GM21390 (cell line): ENCODE measurements at regions not wholly inside any gene's neighbourhood (a gene's known extent, or its start where the extent isn't known, plus 50 kb on each side); places are given as distances from the start of the nearest gene placed in this dataset.

Experiments
- ATAC-seq: cut with Tn5 transposase; IDR thresholded peaks from one replicate; pipeline ENCODE4 v1.9.1; 2021; ENCODE audit not compliant: unreplicated experiment

GRCh38 chr15:96390986-96391385 is 60.5 kb downstream of the NR2F2 start:
- no peak for ATAC-seq

- no peak for ATAC-seq
Measured at GRCh38 chr15:96392380-96393208, 62.1 kb downstream of the NR2F2 start.

DNA sequence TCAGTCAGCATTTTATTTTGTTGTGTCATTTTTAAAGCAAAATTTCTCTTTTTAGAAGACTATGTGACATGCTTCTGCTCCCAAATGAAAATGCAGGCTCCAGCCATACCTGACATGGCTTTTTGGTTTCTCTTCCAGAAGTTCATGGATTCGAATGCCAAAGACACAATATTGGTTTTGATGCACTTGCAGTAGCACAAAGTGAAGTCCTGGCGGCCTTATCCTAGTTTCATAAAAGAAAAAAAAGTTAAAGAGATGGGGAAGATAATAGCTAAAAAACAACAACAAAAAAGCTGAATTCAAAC is 62.7 kb downstream of the NR2F2 start:
- no peak for ATAC-seq

DNA sequence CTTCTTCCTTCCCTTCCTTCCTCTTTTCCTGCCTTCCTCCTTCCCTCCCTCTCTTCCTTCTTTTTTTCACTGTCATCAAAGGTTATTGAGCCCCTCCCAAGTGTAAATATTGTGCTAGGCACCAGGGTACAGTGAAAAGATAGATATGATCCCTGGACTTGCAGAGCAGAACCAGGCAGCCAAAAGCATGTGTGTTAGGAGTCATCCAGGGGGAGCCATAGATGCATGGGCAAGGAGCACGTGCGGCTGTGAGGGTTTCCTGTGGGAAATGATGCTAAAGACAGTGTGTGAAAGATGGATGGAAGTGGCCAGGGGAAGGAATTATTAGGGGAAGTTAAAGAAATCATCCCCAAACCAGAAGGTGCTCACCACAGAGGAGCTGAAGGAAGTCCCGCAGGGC is 65.2 kb downstream of the NR2F2 start:
- ATAC-seq: no peak

- ATAC-seq: no peak
Measured at GRCh38 chr15:96398776-96399175, 68.3 kb downstream of the NR2F2 start.

- no peak for ATAC-seq
Measured at GRCh38 chr15:96402403-96402802, 71.9 kb downstream of the NR2F2 start.

GRCh38 chr15:96403071-96403470 is 72.6 kb downstream of the NR2F2 start:
- no peak for ATAC-seq

GRCh38 chr15:96403932-96404331 is 73.4 kb downstream of the NR2F2 start:
- no peak for ATAC-seq

DNA sequence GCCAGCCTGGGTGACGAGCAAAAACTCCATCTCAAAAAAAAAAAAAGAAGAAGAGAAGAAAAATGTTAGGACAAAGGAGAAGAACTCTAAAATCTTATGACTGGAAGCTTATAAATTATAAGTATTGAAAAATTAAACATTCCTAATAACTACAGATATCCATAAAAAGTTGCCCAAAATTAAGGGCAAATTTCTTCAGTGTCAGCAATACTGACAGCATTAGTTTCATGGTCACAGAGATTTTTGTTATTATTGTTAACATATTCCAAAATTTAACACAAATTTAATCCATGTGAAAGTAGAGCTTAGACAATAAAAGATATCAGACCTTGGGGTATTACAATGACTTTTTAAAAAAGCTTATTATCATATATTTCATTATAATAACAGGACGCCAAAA is 74.1 kb downstream of the NR2F2 start:
- ATAC-seq: no peak

GRCh38 chr15:96406291-96406690 is 75.8 kb downstream of the NR2F2 start:
- ATAC-seq: no peak

DNA sequence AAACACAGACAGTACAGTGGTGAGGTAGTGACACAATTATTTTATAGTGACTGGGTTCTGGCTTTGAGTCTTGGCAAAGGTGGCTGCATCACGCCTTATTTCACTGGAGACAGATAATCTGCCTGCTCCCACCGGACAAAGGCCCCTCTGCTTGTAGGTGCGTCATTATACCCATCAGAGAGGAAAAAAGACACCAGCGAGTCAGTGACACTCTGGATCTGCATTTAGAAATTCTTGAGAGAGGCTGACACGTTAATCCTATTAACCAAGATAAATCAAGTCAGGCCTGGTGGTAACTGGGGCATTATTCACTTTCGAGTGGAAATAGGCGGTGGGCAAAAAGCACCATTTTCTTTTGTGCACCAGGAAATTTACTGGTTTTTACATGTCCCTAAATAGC is 76.2 kb downstream of the NR2F2 start:
- no peak for ATAC-seq

- ATAC-seq: no peak
Measured at GRCh38 chr15:96407482-96407881, 77.0 kb downstream of the NR2F2 start.

DNA sequence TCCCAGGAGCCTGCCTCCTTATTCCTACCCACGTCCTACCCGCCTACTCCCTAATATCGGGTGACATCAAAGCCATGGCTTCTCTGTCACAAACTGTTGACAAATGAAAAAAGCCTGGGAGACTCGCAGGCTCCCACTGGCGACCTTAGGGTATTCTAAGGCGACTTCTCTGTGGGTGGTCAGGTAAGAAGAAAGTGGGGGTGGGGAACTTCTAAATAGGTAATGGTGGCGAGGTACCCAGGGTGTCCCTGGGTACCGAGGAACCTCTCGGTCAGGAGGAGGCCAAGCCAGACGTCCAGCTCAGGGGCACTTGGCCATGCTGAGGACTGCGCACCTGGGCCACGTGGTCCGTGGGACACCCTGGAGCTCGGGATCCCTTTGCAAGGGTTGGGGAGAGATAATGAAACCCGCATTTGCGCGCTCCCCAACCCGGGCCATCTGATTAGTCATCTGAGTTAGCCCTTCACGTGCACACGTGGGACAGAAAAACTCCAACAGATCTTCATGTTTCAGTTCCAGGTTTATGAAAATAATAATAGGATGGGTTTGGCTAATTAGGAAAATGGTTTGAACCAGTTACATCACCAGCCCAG is 78.2 kb downstream of the NR2F2 start:
- no peak for ATAC-seq

GRCh38 chr15:96409215-96410138 is 79.0 kb downstream of the NR2F2 start:
- ATAC-seq: no peak

DNA sequence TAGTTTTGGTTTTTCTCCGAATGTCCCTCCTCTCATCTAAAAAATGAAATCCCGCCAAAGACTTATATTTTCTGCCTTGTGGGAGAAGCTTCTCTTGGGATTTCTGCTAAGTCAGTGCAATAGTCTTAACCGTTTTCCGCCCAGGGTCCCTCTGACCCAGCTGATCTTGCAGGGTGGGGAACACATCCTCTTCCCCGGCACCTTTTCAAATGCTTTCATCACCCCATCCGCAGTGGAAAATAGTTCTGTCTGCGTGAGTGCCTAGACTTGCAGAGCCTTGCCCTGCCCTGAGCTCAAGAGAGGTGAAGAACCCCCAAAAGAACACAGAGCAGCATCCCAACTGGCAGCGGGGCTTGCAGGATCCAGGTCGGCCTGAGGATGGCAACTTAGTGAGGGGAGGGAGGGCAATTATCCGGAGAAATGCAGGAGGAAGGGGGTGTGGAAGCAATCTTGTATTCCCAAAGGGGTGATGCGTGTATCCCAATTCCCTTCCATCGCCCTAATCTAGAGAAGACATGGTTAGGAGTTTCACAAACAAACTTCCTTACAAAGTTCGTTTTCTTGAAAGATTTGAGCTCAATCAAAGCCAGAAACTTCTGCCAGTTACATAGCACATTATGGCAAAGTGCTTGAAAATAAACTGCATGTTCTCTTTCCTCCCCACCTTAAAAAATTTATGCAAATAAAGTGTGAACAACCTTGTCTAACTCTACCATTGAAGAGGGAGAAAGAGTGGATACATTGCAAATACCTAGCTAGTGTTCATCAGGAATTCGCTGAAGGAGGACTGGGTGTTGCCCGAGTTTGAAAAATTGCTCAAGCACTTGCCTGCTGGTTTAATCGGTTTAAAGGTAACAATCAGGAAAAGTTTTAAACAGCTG is 79.9 kb downstream of the NR2F2 start:
- no peak for ATAC-seq

DNA sequence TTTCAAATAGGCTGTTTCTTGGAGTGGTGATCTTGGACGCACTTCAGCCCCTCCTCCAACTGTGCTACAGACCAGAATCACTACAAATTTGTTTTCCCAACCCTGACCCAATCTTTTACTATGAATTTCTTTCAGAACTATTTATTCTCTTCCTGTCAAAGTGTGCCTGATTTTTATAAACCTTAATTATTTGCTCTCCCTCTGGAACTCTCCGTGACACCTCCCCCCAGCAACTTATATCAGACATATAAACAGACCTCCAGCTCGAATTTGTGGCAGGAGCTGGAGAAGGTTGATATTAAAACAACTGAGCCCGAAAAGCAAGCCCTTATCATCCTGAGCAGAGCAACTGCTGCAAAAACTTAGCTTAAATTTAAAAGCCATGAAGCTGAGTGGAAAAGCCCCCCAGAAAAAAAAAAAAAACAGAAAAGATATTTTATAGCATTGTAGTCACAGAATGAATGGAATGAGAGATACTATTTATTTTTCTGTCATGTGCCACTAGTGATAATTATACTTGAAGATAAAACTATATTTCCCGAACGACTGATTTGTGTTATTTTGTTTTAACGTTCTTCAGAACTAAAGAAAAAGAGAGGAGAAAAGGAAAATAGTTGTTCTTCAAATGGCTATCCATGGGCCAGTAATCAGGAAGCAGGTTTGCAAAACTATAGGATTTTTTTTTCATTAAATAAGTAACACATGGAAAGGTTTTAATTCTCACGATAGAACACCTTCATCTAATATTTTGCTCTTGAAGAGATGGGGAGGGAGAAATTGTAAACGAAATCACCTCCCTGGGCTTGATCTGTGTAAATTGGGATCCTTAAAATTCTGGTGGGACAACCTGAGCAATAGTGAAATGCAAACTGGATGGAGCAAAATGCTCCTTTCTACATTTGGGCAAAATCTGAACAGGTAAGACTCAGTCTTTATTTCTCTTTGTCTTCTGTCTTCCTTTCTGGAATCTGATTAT is 80.8 kb downstream of the NR2F2 start:
- no peak for ATAC-seq

DNA sequence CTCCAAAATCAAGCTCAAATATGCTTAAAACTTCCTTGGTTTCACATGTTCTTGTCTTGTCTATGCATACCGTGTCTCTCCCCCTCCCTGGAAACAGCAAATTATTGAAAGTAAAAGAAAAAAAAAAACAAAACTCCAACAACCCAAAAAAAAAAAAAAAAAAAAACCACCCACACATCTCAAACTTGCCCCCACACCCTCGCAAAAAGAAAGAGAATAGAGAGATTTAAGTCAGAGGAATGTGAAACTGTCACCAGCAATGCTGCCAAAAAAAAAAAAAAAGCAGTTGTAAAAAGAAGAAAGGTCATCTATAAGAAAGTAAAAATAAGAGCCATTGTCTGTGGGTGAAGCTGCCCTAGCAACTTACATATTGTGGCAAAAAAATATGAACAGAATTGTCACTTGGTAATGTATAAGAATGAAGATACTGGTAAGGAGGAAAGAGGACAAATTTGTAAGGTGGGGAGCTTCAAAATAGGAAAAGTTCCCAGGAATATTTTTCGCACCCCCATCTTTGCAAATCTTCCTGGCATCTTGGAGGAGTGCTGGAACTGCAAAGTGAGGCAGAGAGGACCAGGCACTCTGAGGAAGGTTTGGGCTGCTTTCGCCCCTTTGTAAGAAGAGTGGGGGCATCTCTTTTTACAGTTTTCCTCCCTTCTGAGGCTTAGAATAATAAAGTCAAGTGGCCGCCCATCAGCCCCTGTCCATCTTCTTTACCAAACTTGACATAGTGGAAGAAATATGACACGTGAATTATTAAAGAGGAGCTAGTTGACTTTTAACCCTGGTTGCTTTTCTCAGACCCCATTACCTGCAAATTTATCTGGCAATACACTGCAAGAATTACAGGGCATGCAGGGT is 81.8 kb downstream of the NR2F2 start:
- ATAC-seq: no peak

- ATAC-seq: no peak
Measured at GRCh38 chr15:96412906-96413231, 82.4 kb downstream of the NR2F2 start.

DNA sequence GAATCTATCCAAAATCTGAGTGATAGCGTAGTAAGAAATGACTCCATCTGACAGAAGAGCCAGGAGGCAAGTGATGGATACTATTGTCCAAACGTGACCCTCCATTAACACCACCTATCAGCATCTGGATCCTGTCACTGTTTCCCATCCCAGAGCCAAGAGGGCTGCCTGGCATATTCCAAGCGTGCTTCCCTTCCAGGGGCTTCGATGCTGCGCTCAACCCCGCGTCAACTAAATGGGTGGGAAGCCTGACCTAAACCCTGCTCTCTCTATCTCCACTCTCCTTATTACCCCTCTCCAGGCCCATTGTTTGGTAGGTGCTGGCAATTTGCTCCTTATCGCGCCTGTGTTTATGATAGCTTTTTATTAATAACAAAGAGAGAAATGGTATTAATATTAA is 83.2 kb downstream of the NR2F2 start:
- no peak for ATAC-seq
